Endothelial cell of umbilical vein (primary cell): ENCODE measurements at regions not wholly inside any gene's neighbourhood (a gene's known extent, or its start where the extent isn't known, plus 50 kb on each side); places are given as distances from the start of the nearest gene placed in this dataset.

Experiments
- CTCF ChIP-seq, 2 donors: IDR thresholded peaks; 1 replicate in 1 of 2; 2 replicates in 1 of 2; pipeline ENCODE4 v1.5.1; 2011; ENCODE audit warnings: low read length in 2 of 2, mild to moderate bottlenecking in 2 of 2, moderate library complexity in 2 of 2, control low read depth in 1 of 2, inconsistent platforms in 1 of 2, low read depth in 1 of 2; ENCODE audit not compliant: insufficient read depth in 1 of 2; ENCODE audit errors: extremely low read depth in 1 of 2
- EZH2 ChIP-seq: IDR thresholded peaks from 2 replicates; pipeline ENCODE4 v1.6.1; 2012; ENCODE audit warnings: borderline replicate concordance, low read depth, mild to moderate bottlenecking, moderate library complexity, low read length, inconsistent platforms; ENCODE audit not compliant: severe bottlenecking
- FOS ChIP-seq: IDR thresholded peaks from 2 replicates; pipeline ENCODE4 v1.6.1; 2011; ENCODE audit warnings: mild to moderate bottlenecking, low read length, moderate library complexity, borderline replicate concordance; ENCODE audit not compliant: insufficient read depth
- MAX ChIP-seq: IDR thresholded peaks from 2 replicates; pipeline ENCODE4 v1.6.1; 2011; ENCODE audit not compliant: insufficient read depth, insufficient read length
- MYC ChIP-seq: IDR thresholded peaks from one replicate; pipeline ENCODE4 v1.6.1; 2011; ENCODE audit warnings: mild to moderate bottlenecking, low read depth, low read length
- POLR2A ChIP-seq: IDR thresholded peaks from 2 replicates; pipeline ENCODE4 v1.6.1; 2012; ENCODE audit warnings: low read depth, mild to moderate bottlenecking, control low read depth, low read length
- POLR2AphosphoS5 ChIP-seq: IDR thresholded peaks from 2 replicates; pipeline ENCODE4 v1.6.1; 2012; ENCODE audit warnings: low read depth, mild to moderate bottlenecking, control low read depth, low read length, moderate library complexity; ENCODE audit not compliant: insufficient read depth

- TF ChIP-seq POLR2A (no peak), CTCF (IDR thresholded peaks at IDR 0.05; ENCODE audit: extremely low read depth in 1 of 2, insufficient read depth in 1 of 2, low read depth in 1 of 2, low read length in 2 of 2) (no peak), EZH2 (no peak), MAX (no peak), POLR2AphosphoS5 (no peak), MYC (no peak), FOS (no peak)
Measured at GRCh38 chr5:25393256-25393655, 748.5 kb upstream of the CDH10 start.
